CD4-positive, alpha-beta T cell treated with Interleukin-10 for 1 hour (primary cell): ENCODE measurements at regions not wholly inside any gene's neighbourhood (a gene's known extent, or its start where the extent isn't known, plus 50 kb on each side); places are given as distances from the start of the nearest gene placed in this dataset.
"Not testable (repeated sequence)": the region's sequence is repeated elsewhere in the genome, so short reads cannot be mapped to it uniquely, and the experiment has no call there.

Source experiments
- DNase-seq: peaks from one replicate; pipeline ENCODE4 v3.0.0-alpha.2; 2020

GRCh38 chr3:104907507-104907906 is 459.2 kb upstream of the ALCAM start:
- DNase-seq = no peak

- DNase-seq = no peak
Measured at GRCh38 chr3:104908761-104909160, 457.9 kb upstream of the ALCAM start.

- DNase-seq = no peak
Measured at GRCh38 chr3:104909198-104909597, 457.5 kb upstream of the ALCAM start.

GRCh38 chr3:104909721-104910120 is 457.0 kb upstream of the ALCAM start:
- DNase-seq = no peak

- no peak for DNase-seq
Measured at GRCh38 chr3:104911376-104911775, 455.3 kb upstream of the ALCAM start.

GRCh38 chr3:104916971-104917370 is 449.7 kb upstream of the ALCAM start:
- no peak for DNase-seq

GRCh38 chr3:104920512-104920911 is 446.2 kb upstream of the ALCAM start:
- DNase-seq = no peak

GRCh38 chr3:104933972-104934371 is 432.7 kb upstream of the ALCAM start:
- DNase-seq = no peak

GRCh38 chr3:104935613-104936012 is 431.1 kb upstream of the ALCAM start:
- DNase-seq = no peak

- DNase-seq = no peak
Measured at GRCh38 chr3:104939196-104939595, 427.5 kb upstream of the ALCAM start.

- no peak for DNase-seq
Measured at GRCh38 chr3:104941785-104942184, 424.9 kb upstream of the ALCAM start.

- DNase-seq = no peak
Measured at GRCh38 chr3:104943974-104944373, 422.7 kb upstream of the ALCAM start.

- no peak for DNase-seq
Measured at GRCh38 chr3:104947943-104948342, 418.8 kb upstream of the ALCAM start.

- not testable (repeated sequence) for DNase-seq
Measured at GRCh38 chr3:104949810-104950209, 416.9 kb upstream of the ALCAM start.

- DNase-seq = no peak
Measured at GRCh38 chr3:104951426-104951825, 415.3 kb upstream of the ALCAM start.

- no peak for DNase-seq
Measured at GRCh38 chr3:104952146-104952972, 414.4 kb upstream of the ALCAM start.

GRCh38 chr3:104956620-104957345 is 409.9 kb upstream of the ALCAM start:
- no peak for DNase-seq

- DNase-seq = no peak
Measured at GRCh38 chr3:104960579-104960978, 406.1 kb upstream of the ALCAM start.

GRCh38 chr3:104961851-104962250 is 404.9 kb upstream of the ALCAM start:
- DNase-seq = no peak

- no peak for DNase-seq
Measured at GRCh38 chr3:104974316-104974715, 392.4 kb upstream of the ALCAM start.

GRCh38 chr3:104977719-104978118 is 389.0 kb upstream of the ALCAM start:
- no peak for DNase-seq

GRCh38 chr3:104982130-104982529 is 384.6 kb upstream of the ALCAM start:
- DNase-seq = no peak

- no peak for DNase-seq
Measured at GRCh38 chr3:104987859-104988258, 378.9 kb upstream of the ALCAM start.

GRCh38 chr3:104988496-104988895 is 378.2 kb upstream of the ALCAM start:
- DNase-seq = no peak
